ENCODE measurements at regions not wholly inside any gene's neighbourhood (a gene's known extent, or its start where the extent isn't known, plus 50 kb on each side); places are given as distances from the start of the nearest gene placed in this dataset.

- TF ChIP-seq POLR2A (IDR thresholded peaks at IDR 0.05) (no peak), CTCF (IDR thresholded peaks at IDR 0.05) (no peak), POLR2AphosphoS5 (IDR thresholded peaks at IDR 0.05) (no peak), EP300 (IDR thresholded peaks at IDR 0.05) (no peak)
- Histone ChIP-seq H3K27me3 (peaks cover 0 to 6% (median 0%) of the 10 kb centered on the region in 3 donors), H3K27ac (no peak overlapping the region), H3K36me3 (no peaks in the 10 kb centered on the region), H3K4me3 (no peak overlapping the region), H3K4me1 (peaks cover 0 to 3% (median 0%) of the 10 kb centered on the region in 4 donors), H3K9me3 (no peaks in the 10 kb centered on the region)
- no peak for DNase-seq
- 67 to 90% (median 85%) methylated on average over 4 of the region's 4 CpGs for WGBS, 5 donors
- intact Hi-C loops (cut with DNase I; ENCODE audit: low total_unique reads): no loop called here
Observed at GRCh38 chrX:69073241-69073640, 92.0 kb downstream of the PJA1 start.

- TF ChIP-seq POLR2A (IDR thresholded peaks at IDR 0.05): no peak
- TF ChIP-seq POLR2AphosphoS5 (IDR thresholded peaks at IDR 0.05): no peak
- no peak for TF ChIP-seq EP300 (IDR thresholded peaks at IDR 0.05)
- H3K27ac ChIP-seq: no peak overlapping the region
- 62 to 81% (median 72%) methylated on average over 6 of the region's 6 CpGs for WGBS, 5 donors
- no peaks in the 10 kb centered on the region for H3K9me3 ChIP-seq
- H3K36me3 ChIP-seq: no peaks in the 10 kb centered on the region
- H3K4me3 ChIP-seq: no peak overlapping the region
- DNase-seq: no peak
- intact Hi-C loops (cut with DNase I; ENCODE audit: low total_unique reads): no loop called here
- H3K27me3 ChIP-seq: peaks cover 0 to 9% (median 0%) of the 10 kb centered on the region in 3 donors
- H3K4me1 ChIP-seq: peaks cover 0 to 3% (median 0%) of the 10 kb centered on the region in 4 donors
Observed at GRCh38 chrX:69072486-69073006, 92.7 kb downstream of the PJA1 start.

- Histone ChIP-seq H3K9me3 (no peaks in the 10 kb centered on the region), H3K27me3 (peaks cover 0 to 16% (median 0%) of the 10 kb centered on the region in 3 donors), H3K4me3 (no peak overlapping the region), H3K27ac (no peak overlapping the region), H3K36me3 (no peaks in the 10 kb centered on the region), H3K4me1 (peaks cover 0 to 3% (median 0%) of the 10 kb centered on the region in 4 donors)
- 52 to 73% (median 63%) methylated on average over 6 to 12 of the region's 12 CpGs for WGBS, 5 donors
- TF ChIP-seq POLR2AphosphoS5 (IDR thresholded peaks at IDR 0.05) (no peak), POLR2A (IDR thresholded peaks at IDR 0.05) (no peak), EP300 (IDR thresholded peaks at IDR 0.05) (no peak)
- DNase-seq: peak in 1 of 2 donors; percentile 73
- intact Hi-C loops (cut with DNase I; ENCODE audit: low total_unique reads): no loop called here
Observed at GRCh38 chrX:69070949-69071650, 94.2 kb downstream of the PJA1 start.

GRCh38 chrX:69069876-69070275, 95.4 kb downstream of the PJA1 start:
- Histone ChIP-seq H3K9me3 (no peaks in the 10 kb centered on the region), H3K36me3 (no peaks in the 10 kb centered on the region), H3K4me3 (no peak overlapping the region), H3K27ac (no peak overlapping the region), H3K27me3 (peaks cover 0 to 16% (median 0%) of the 10 kb centered on the region in 3 donors), H3K4me1 (peaks cover 0 to 3% (median 0%) of the 10 kb centered on the region in 4 donors)
- 73 to 100% (median 90%) methylated on average over 1 to 3 of the region's 3 CpGs for WGBS, 5 donors
- TF ChIP-seq EP300 (IDR thresholded peaks at IDR 0.05) (no peak), POLR2AphosphoS5 (IDR thresholded peaks at IDR 0.05) (no peak), CTCF (IDR thresholded peaks at IDR 0.05) (no peak), POLR2A (IDR thresholded peaks at IDR 0.05) (no peak)
- intact Hi-C loops (cut with DNase I; ENCODE audit: low total_unique reads): loop anchor here (10.0 kb wide), 1 partner anchor 155 kb away; no protein-coding TSS in a partner anchor
- DNase-seq: peak in 1 of 2 donors; percentile 2

GRCh38 chrX:69069086-69069445, 96.2 kb downstream of the PJA1 start:
- Histone ChIP-seq H3K9me3 (peaks cover 0 to 5% (median 2%) of the 10 kb centered on the region in 4 donors), H3K4me3 (no peak overlapping the region), H3K36me3 (no peaks in the 10 kb centered on the region), H3K27ac (no peak overlapping the region), H3K4me1 (peaks cover 0 to 3% (median 0%) of the 10 kb centered on the region in 4 donors), H3K27me3 (peaks cover 0 to 22% (median 0%) of the 10 kb centered on the region in 3 donors)
- 53 to 91% (median 80%) methylated on average over 1 to 4 of the region's 4 CpGs for WGBS, 5 donors
- intact Hi-C loops (cut with DNase I; ENCODE audit: low total_unique reads): loop anchor here (10.0 kb wide), 1 partner anchor 156 kb away; no protein-coding TSS in a partner anchor
- peak in 1 of 2 donors; percentile 13 for DNase-seq
- TF ChIP-seq POLR2AphosphoS5 (IDR thresholded peaks at IDR 0.05) (no peak), CTCF (IDR thresholded peaks at IDR 0.05) (no peak)

Measured in stomach (tissue), 8 donors.